PC-3 (cell line): ENCODE measurements at regions not wholly inside any gene's neighbourhood (a gene's known extent, or its start where the extent isn't known, plus 50 kb on each side); places are given as distances from the start of the nearest gene placed in this dataset.

Source experiments
- EZH2 ChIP-seq: fragments of 300-600 bp; sonication (generic); IDR thresholded peaks from one replicate; pipeline ENCODE4 v1.6.1; 2017; ENCODE audit warnings: antibody characterized with exemption, mild to moderate bottlenecking, low read length; ENCODE audit not compliant: unreplicated experiment
- EZH2phosphoT487 ChIP-seq: fragments of 300-600 bp; sonication (generic); IDR thresholded peaks from 2 replicates; pipeline ENCODE4 v1.6.1; 2018; ENCODE audit warnings: mild to moderate bottlenecking, antibody characterized with exemption, low read length, borderline replicate concordance
- TF ChIP-seq, protein P1 (sequence below): fragments of 300-600 bp; sonication (generic); conservative IDR thresholded peaks from 2 replicates; pipeline ENCODE4 v1.5.1; 2017; ENCODE audit warnings: antibody characterized with exemption, low read depth, mild to moderate bottlenecking, low read length

DNA sequence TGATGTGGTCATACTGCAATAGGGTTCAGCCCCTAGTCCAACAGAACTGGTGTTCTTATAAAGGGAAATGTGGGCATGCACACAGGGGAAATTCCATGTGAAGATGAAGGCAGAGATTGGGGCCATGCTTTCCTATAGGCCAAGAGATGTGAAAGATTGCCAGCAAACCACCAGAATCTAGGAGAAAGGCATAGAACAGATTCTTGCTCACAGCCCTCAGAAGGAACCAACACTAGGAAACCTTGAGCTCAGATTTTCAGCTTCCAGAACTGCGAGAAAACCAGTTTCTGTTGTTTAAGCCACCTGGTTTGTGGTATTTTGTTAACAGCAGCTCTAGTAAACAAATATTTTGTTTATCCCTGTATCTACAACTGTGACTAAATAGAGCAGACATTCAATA, 197.6 kb upstream of the CITED2 start:
- TF ChIP-seq, protein P1, sequence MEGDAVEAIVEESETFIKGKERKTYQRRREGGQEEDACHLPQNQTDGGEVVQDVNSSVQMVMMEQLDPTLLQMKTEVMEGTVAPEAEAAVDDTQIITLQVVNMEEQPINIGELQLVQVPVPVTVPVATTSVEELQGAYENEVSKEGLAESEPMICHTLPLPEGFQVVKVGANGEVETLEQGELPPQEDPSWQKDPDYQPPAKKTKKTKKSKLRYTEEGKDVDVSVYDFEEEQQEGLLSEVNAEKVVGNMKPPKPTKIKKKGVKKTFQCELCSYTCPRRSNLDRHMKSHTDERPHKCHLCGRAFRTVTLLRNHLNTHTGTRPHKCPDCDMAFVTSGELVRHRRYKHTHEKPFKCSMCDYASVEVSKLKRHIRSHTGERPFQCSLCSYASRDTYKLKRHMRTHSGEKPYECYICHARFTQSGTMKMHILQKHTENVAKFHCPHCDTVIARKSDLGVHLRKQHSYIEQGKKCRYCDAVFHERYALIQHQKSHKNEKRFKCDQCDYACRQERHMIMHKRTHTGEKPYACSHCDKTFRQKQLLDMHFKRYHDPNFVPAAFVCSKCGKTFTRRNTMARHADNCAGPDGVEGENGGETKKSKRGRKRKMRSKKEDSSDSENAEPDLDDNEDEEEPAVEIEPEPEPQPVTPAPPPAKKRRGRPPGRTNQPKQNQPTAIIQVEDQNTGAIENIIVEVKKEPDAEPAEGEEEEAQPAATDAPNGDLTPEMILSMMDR, result no peak
- TF ChIP-seq EZH2 (no peak), EZH2phosphoT487 (no peak)
